Mesendoderm (in vitro differentiated cells): ENCODE measurements at regions not wholly inside any gene's neighbourhood (a gene's known extent, or its start where the extent isn't known, plus 50 kb on each side); places are given as distances from the start of the nearest gene placed in this dataset.

Experiments used
- DNase-seq: peaks from one replicate; pipeline ENCODE4 v3.0.0; 2013
- H2AK5ac ChIP-seq: 2 replicates; pipeline ENCODE4 v1.6.1; 2013; ENCODE audit warnings: low read length, inconsistent platforms
- H2BK120ac ChIP-seq: 2 replicates; pipeline ENCODE4 v1.6.1; 2013; ENCODE audit warnings: low read depth, mild to moderate bottlenecking, low read length, moderate library complexity, mixed read lengths
- H2BK15ac ChIP-seq: replicated peaks from 2 replicates; pipeline ENCODE4 v1.6.1; 2013; ENCODE audit warnings: low read depth, mild to moderate bottlenecking, moderate library complexity
- H2BK5ac ChIP-seq: 2 replicates; pipeline ENCODE4 v1.6.1; 2013; ENCODE audit warnings: low read length, inconsistent platforms
- H3K18ac ChIP-seq: 2 replicates; pipeline ENCODE4 v1.6.1; 2013; ENCODE audit warnings: mild to moderate bottlenecking, low read length, mixed read lengths
- H3K23ac ChIP-seq: one replicate; pipeline ENCODE4 v1.6.1; 2013; ENCODE audit warnings: low read length
- H3K27ac ChIP-seq: 2 replicates; pipeline ENCODE4 v1.5.1; 2013; ENCODE audit warnings: low read depth, mild to moderate bottlenecking, inconsistent platforms, low read length, moderate library complexity
- H3K27me3 ChIP-seq: 2 replicates; pipeline ENCODE4 v1.6.1; 2013; ENCODE audit warnings: low read length, control low read depth, mild to moderate bottlenecking, inconsistent platforms; ENCODE audit not compliant: insufficient read depth, poor library complexity
- H3K36me3 ChIP-seq: 2 replicates; pipeline ENCODE4 v1.6.1; 2013; ENCODE audit warnings: low read length, inconsistent platforms; ENCODE audit not compliant: control insufficient read depth, insufficient read depth
- H3K4ac ChIP-seq: one replicate; pipeline ENCODE4 v1.6.1; 2013; ENCODE audit warnings: low read depth, mild to moderate bottlenecking, low read length, moderate library complexity
- H3K4me1 ChIP-seq: 2 replicates; pipeline ENCODE4 v1.6.1; 2013; ENCODE audit warnings: low read depth, low read length, inconsistent platforms; ENCODE audit not compliant: control insufficient read depth
- H3K4me2 ChIP-seq: 2 replicates; pipeline ENCODE4 v1.6.1; 2013; ENCODE audit warnings: low read length
- H3K4me3 ChIP-seq: 2 replicates; pipeline ENCODE4 v1.5.1; 2013; ENCODE audit warnings: mild to moderate bottlenecking, low read length
- H3K56ac ChIP-seq: one replicate; pipeline ENCODE4 v1.6.1; 2013; ENCODE audit warnings: low read length
- H3K79me1 ChIP-seq: 2 replicates; pipeline ENCODE4 v1.6.1; 2013; ENCODE audit warnings: low read length, inconsistent platforms
- H3K79me2 ChIP-seq: 2 replicates; pipeline ENCODE4 v1.6.1; 2013; ENCODE audit warnings: mild to moderate bottlenecking, low read length; ENCODE audit not compliant: control insufficient read depth, insufficient read depth
- H3K9ac ChIP-seq: 2 replicates; pipeline ENCODE4 v1.6.1; 2013; ENCODE audit warnings: low read length, inconsistent platforms
- H4K5ac ChIP-seq: one replicate; pipeline ENCODE4 v1.6.1; 2013; ENCODE audit warnings: low read length
- H4K8ac ChIP-seq: one replicate; pipeline ENCODE4 v1.6.1; 2013; ENCODE audit warnings: low read depth, mild to moderate bottlenecking, control low read depth, low read length, moderate library complexity
- WGBS: extraction: QIAGEN DNeasy Blood & Tissue Kit; methylation state at CpG from one replicate; pipeline ENCODE4 v1.1.7; 2013; ENCODE audit warnings: low lambda C conversion rate, missing lambda C conversion rate; ENCODE audit not compliant: insufficient coverage; ENCODE audit errors: extremely low coverage; 5-methylcytosine and 5-hydroxymethylcytosine counted together

DNA sequence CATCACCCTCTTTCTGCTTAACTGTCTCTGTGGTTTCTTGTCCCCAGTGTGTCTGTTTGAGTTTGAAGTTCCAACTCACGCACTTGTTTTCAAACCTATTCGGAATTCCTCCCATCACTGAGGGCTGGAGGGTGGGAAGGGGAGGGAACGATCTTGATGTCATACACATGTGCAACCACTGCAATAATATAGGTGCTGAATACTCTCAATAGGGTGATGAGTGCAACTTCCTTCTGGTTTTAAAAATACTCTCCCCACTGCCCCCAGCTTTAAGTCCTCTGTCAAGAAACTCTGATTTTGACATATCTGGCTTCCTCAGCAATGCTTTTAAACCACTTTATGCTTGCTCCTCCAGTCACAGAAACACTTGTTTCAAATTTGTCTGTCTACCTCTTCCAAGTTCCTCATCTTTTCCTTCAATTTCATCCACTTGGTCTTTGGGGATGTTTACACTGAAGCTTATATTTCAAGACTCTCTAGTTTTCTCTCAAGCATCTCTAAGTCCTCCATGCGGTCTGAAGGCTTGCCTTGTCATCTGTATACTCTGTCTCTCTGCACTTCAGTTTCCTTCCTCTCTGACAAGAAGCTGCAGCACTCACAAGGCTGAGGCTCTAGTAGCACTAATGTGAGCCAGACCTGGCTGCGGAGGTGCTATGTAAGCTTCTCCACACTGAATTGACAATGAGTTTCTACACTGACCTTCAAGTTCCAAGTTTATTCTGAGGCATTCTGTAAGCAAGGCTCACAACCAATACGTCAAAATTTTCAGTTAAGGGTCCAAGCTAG, 422.3 kb downstream of the ZEB2 start:
- Histone ChIP-seq H3K4me3 (no peak overlapping the region), H3K4ac (no peak overlapping the region), H3K27ac (no peak overlapping the region), H2BK5ac (no peak overlapping the region), H3K4me2 (no peak overlapping the region), H3K79me2 (no peaks in the 10 kb centered on the region), H3K36me3 (no peaks in the 10 kb centered on the region), H2AK5ac (no peak overlapping the region), H2BK120ac (no peak overlapping the region), H3K23ac (no peak overlapping the region), H3K18ac (no peak overlapping the region), H3K27me3 (no peaks in the 10 kb centered on the region), H4K5ac (no peak overlapping the region), H2BK15ac (no peak overlapping the region), H3K56ac (no peak overlapping the region), H3K4me1 (no peaks in the 10 kb centered on the region), H4K8ac (no peak overlapping the region), H3K9ac (no peak overlapping the region), H3K79me1 (no peaks in the 10 kb centered on the region)
- WGBS = no CpG with 5 or more reads among the region's 6 CpGs
- DNase-seq = no peak

DNA sequence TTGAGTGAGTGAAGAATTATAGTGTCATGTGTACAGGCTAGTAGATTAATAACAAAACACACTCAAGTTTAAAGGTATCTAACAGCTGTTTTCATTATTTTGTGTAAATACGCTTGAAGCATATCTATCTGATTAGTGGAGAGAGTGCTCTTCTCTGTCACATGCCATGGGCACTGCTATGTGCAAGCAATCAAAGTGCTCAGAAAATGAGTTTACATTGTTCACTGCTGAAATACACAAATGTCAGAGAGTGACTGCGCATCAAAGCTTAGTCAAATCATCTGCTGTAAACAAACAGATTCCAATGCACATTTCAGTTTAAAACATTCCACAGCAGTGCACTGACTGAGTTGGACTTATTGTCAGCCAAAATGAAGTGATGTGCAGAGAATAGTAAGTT, 423.4 kb downstream of the ZEB2 start:
- no peak overlapping the region for H3K4me3 ChIP-seq
- H3K4ac ChIP-seq = no peak overlapping the region
- H3K27me3 ChIP-seq = no peaks in the 10 kb centered on the region
- H2BK15ac ChIP-seq = no peak overlapping the region
- H3K23ac ChIP-seq = no peak overlapping the region
- H4K8ac ChIP-seq = no peak overlapping the region
- H3K9ac ChIP-seq = no peak overlapping the region
- DNase-seq = no peak
- no peaks in the 10 kb centered on the region for H3K79me2 ChIP-seq
- H3K56ac ChIP-seq = no peak overlapping the region
- H3K4me1 ChIP-seq = no peaks in the 10 kb centered on the region
- no peak overlapping the region for H3K4me2 ChIP-seq
- H3K36me3 ChIP-seq = no peaks in the 10 kb centered on the region
- H4K5ac ChIP-seq = no peak overlapping the region
- no peak overlapping the region for H2AK5ac ChIP-seq
- WGBS = no CpG with 5 or more reads among the region's 2 CpGs
- no peak overlapping the region for H3K27ac ChIP-seq
- no peaks in the 10 kb centered on the region for H3K79me1 ChIP-seq
- no peak overlapping the region for H3K18ac ChIP-seq
- no peak overlapping the region for H2BK5ac ChIP-seq
- no peak overlapping the region for H2BK120ac ChIP-seq

DNA sequence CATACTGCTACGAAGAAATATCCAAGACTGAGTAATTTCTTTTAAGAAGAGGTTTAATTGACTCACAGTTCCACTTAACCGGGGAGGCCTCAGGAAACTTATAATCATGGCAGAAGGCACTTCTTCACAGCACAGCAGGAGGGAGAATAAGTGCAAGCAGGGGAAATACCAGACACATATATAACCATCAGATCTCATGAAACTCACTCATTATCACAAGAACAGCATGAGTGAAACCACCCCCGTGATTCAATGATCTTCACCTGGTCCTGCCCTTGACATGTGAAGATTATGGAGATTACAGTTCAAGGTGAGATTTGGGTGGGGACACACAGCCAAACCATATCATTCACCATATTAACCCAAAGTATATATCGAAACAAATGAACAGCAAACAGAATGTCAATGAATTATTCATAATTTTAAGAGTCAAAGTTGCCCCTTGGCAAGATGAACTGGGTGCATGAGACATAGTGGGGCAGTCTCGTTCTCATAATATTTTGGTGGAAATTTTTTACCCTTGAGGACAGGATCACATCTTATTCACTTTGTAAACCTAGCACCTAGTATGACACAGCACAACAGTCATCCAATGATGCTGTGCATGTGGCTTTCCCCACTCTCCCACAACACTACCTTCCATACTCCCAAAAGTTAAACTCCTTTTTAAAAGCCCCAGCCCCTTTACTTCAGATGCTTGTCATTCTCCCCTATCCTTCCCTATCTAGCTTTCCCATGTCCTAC, 425.3 kb downstream of the ZEB2 start:
- H3K79me2 ChIP-seq = no peaks in the 10 kb centered on the region
- H3K79me1 ChIP-seq = no peaks in the 10 kb centered on the region
- H3K27ac ChIP-seq = no peak overlapping the region
- H3K36me3 ChIP-seq = no peaks in the 10 kb centered on the region
- no peak overlapping the region for H3K9ac ChIP-seq
- no peak overlapping the region for H3K18ac ChIP-seq
- H2BK15ac ChIP-seq = no peak overlapping the region
- H3K56ac ChIP-seq = no peak overlapping the region
- peak; percentile 7 for DNase-seq
- no peak overlapping the region for H4K5ac ChIP-seq
- H2AK5ac ChIP-seq = no peak overlapping the region
- no peaks in the 10 kb centered on the region for H3K4me1 ChIP-seq
- no peak overlapping the region for H3K4me3 ChIP-seq
- no peak overlapping the region for H2BK120ac ChIP-seq
- WGBS = no CpG with 5 or more reads among the region's 5 CpGs
- H3K4me2 ChIP-seq = no peak overlapping the region
- no peaks in the 10 kb centered on the region for H3K27me3 ChIP-seq
- no peak overlapping the region for H2BK5ac ChIP-seq
- no peak overlapping the region for H3K23ac ChIP-seq
- H4K8ac ChIP-seq = no peak overlapping the region
- H3K4ac ChIP-seq = no peak overlapping the region

DNA sequence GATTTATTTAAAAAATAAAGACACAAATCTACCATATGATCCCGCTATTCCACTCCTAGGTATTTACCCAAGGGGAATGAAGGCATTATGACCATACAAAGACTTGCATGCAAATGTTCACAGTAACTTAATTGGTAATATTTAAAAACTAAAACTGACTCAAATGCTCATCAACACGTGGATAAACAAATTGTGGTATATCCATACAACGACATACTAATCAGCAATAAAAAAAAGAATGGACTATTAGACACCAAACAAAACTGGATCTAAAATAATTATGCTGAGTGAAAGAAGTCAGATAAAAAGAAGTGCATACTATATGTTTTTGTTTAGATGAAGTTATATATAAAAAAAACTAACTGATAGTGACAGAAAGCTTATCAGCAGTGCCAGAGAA, 428.3 kb downstream of the ZEB2 start:
- no peak overlapping the region for H3K4me3 ChIP-seq

DNA sequence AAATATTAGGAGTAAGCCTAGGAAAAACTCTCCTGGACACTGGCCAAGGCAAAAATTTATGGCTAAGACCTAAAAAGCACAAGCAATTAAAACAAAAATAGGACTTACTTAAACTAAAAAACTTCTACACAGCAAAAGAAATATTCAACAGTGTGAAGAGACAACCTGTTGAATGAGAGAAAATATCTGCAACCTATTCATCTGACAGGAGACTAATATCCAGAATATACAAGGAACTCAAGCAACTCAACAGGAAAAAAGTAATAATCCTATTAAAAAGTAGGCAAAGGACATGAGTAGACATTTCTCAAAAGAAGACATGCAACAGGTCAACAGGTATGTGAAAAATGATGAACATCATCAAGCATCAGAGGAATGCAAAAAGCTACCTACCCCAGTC, 431.1 kb downstream of the ZEB2 start:
- H3K4me3 ChIP-seq = no peak overlapping the region
- H3K9ac ChIP-seq = no peak overlapping the region
- H2BK5ac ChIP-seq = no peak overlapping the region
- no peak overlapping the region for H2BK15ac ChIP-seq
- H3K36me3 ChIP-seq = no peaks in the 10 kb centered on the region
- H2BK120ac ChIP-seq = no peak overlapping the region
- no peak overlapping the region for H3K4me2 ChIP-seq
- no peak overlapping the region for H3K18ac ChIP-seq
- H3K27me3 ChIP-seq = no peaks in the 10 kb centered on the region
- no peak overlapping the region for H4K5ac ChIP-seq
- H3K56ac ChIP-seq = no peak overlapping the region
- H3K4ac ChIP-seq = no peak overlapping the region
- no peak overlapping the region for H3K27ac ChIP-seq
- no peak overlapping the region for H2AK5ac ChIP-seq
- no peak overlapping the region for H3K23ac ChIP-seq
- no peaks in the 10 kb centered on the region for H3K79me2 ChIP-seq
- DNase-seq = no peak
- H4K8ac ChIP-seq = no peak overlapping the region
- no peaks in the 10 kb centered on the region for H3K4me1 ChIP-seq
- H3K79me1 ChIP-seq = no peaks in the 10 kb centered on the region

More for the DNA sequence above, 428.3 kb downstream of the ZEB2 start:
- no peaks in the 10 kb centered on the region for H3K27me3 ChIP-seq
- no peak overlapping the region for H3K9ac ChIP-seq
- no peaks in the 10 kb centered on the region for H3K79me2 ChIP-seq
- WGBS = no CpG with 5 or more reads among the region's 3 CpGs
- H2BK5ac ChIP-seq = no peak overlapping the region
- H3K4me1 ChIP-seq = no peaks in the 10 kb centered on the region
- no peaks in the 10 kb centered on the region for H3K79me1 ChIP-seq
- DNase-seq = no peak
- no peaks in the 10 kb centered on the region for H3K36me3 ChIP-seq
- no peak overlapping the region for H2BK120ac ChIP-seq
- H4K5ac ChIP-seq = no peak overlapping the region
- no peak overlapping the region for H3K18ac ChIP-seq
- no peak overlapping the region for H3K4ac ChIP-seq
- H3K27ac ChIP-seq = no peak overlapping the region
- H3K23ac ChIP-seq = no peak overlapping the region
- no peak overlapping the region for H2BK15ac ChIP-seq
- no peak overlapping the region for H3K4me2 ChIP-seq
- no peak overlapping the region for H2AK5ac ChIP-seq
- no peak overlapping the region for H4K8ac ChIP-seq
- H3K56ac ChIP-seq = no peak overlapping the region

DNA sequence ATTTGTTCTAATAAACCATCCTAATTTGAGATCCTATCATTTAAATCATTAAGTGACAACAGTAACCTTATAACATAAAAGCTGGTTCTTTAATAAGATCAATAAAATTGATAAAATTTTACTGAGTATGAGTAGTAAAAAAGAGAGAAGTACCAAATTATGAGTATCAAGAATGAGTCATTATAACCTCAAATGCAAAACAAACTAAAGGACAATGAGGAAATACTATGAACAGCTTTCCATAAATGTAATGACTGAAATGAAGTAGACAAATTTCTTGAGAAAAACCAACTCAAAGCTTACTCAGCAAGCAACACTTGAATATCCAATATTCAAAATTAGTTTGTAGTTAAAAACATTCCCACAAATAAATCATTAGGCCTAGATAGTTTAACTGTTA, 433.0 kb downstream of the ZEB2 start:
- Histone ChIP-seq H2BK15ac (no peak overlapping the region), H3K27ac (no peak overlapping the region), H2BK120ac (no peak overlapping the region), H2AK5ac (no peak overlapping the region), H3K18ac (no peak overlapping the region), H3K56ac (no peak overlapping the region), H2BK5ac (no peak overlapping the region), H3K79me2 (no peaks in the 10 kb centered on the region), H3K27me3 (no peaks in the 10 kb centered on the region), H3K9ac (no peak overlapping the region), H3K4me3 (no peak overlapping the region), H3K79me1 (no peaks in the 10 kb centered on the region), H4K5ac (no peak overlapping the region), H3K4me2 (no peak overlapping the region), H3K4me1 (no peaks in the 10 kb centered on the region), H4K8ac (no peak overlapping the region), H3K23ac (no peak overlapping the region), H3K4ac (no peak overlapping the region), H3K36me3 (no peaks in the 10 kb centered on the region)
- DNase-seq = no peak
